Prostate gland (tissue), 2 donors: ENCODE measurements at regions not wholly inside any gene's neighbourhood (a gene's known extent, or its start where the extent isn't known, plus 50 kb on each side); places are given as distances from the start of the nearest gene placed in this dataset.

Experiments
- CTCF ChIP-seq, 4 experiments: fragments of 200-600 bp in 2 of 4; fragments of 450-650 bp in 2 of 4; sonication (generic) in 2 of 4; IDR thresholded peaks; 1 replicate in 3 of 4; 2 replicates in 1 of 4; pipeline ENCODE4 v1.5.1; 2016 to 2019; ENCODE audit warnings: antibody characterized with exemption in 4 of 4, mild to moderate bottlenecking in 2 of 4, moderate library complexity in 2 of 4
- POLR2A ChIP-seq: fragments of 450-650 bp; IDR thresholded peaks from one replicate; pipeline ENCODE4 v1.6.1; 2016; ENCODE audit warnings: antibody characterized with exemption, mild to moderate bottlenecking
- POLR2AphosphoS5 ChIP-seq: sonication (generic); formaldehyde crosslinking; IDR thresholded peaks from one replicate; pipeline ENCODE4 v1.6.1; 2017; ENCODE audit warnings: antibody characterized with exemption

- TF ChIP-seq CTCF (IDR thresholded peaks at IDR 0.05): no peak
- TF ChIP-seq POLR2AphosphoS5: no peak
- no peak for TF ChIP-seq POLR2A
Measured at GRCh38 chr2:121824264-121824663, 68.8 kb downstream of the TSN start.
